ENCODE measurements at regions not wholly inside any gene's neighbourhood (a gene's known extent, or its start where the extent isn't known, plus 50 kb on each side); places are given as distances from the start of the nearest gene placed in this dataset.

DNA sequence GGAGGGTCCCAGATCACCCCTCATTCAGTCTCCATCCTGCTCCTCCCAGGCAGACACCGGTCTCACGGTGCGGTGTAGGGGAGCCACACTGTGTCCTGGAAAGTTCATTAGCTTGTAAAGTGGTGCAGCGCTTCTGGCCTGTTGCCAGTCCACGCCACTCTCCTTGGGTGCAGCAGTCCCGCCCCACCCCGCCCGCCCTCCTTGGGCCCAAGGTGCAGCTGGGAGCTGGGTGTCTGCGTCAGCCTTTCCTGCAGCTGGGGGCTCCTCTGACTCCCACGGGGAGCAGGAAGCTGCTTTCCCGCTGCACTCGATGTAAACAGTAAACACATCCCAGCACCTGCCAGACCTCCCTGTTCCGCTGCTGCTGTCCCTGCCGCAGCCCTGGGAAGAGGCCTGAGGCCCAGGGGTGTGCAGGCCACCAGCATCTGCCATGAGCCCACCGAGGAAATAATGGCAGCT, 53.8 kb upstream of the ASB18 start:
- no peak for DNase-seq (ENCODE audit: low read depth in 2 of 2)

GRCh38 chr2:236318401-236318800, 54.2 kb upstream of the ASB18 start:
- DNase-seq (ENCODE audit: low read depth in 2 of 2), result no peak

GRCh38 chr2:236319036-236319435, 54.8 kb upstream of the ASB18 start:
- no peak for DNase-seq (ENCODE audit: low read depth in 2 of 2)

DNA sequence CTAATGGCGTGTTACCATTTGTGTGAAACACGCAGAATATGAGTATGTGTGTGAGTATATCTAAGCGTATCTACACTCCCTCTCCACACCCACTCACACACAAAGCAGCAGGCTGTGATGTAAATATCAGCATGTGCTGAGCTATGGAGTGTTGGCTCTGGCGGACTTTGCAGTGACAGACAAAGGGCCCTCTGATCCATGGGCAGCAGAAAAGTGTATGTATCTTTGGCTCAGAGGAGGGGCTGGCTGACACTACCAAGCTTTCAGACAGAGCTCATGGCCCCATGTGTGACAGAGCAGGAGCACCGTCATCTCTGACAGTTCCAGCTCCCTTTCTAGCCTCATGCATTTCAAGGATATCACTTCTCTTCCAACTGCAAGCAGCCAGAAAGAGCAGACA, 57.2 kb upstream of the ASB18 start:
- DNase-seq (ENCODE audit: low read depth in 2 of 2), result no peak

DNA sequence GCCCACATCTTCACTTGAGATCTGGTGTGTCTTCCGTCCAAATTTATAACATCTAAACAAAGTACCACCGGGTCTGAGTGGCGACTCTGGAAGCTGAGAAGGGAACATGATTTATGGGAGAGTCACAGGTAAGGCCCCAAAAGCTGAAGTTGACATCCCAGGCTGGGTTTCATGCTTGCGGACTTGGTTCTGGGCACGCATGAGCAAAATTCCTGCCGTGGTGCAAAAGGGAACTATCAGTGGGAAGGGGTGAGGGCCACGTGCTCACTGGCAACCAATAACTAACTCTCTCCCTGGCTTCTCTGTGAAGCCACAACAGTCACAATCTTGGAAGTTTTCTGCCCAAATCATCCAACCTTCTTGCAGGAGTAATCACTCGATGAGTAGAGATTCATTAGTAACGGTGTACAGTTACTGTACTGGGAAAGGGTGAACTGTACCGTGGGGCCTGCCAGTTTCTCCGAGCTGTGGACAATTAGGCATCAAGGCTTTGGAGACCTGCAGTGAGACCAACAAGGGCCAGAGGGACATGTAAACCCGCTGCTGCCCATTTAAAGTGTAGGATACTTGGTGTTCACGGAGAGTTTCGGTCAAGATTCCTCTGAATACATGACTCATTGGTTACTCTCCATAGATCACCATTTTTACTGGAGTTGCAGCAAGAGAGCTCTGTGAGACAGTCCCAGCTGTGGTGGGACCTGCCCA, 69.4 kb upstream of the ASB18 start:
- no peak for DNase-seq (ENCODE audit: low read depth in 2 of 2)

DNA sequence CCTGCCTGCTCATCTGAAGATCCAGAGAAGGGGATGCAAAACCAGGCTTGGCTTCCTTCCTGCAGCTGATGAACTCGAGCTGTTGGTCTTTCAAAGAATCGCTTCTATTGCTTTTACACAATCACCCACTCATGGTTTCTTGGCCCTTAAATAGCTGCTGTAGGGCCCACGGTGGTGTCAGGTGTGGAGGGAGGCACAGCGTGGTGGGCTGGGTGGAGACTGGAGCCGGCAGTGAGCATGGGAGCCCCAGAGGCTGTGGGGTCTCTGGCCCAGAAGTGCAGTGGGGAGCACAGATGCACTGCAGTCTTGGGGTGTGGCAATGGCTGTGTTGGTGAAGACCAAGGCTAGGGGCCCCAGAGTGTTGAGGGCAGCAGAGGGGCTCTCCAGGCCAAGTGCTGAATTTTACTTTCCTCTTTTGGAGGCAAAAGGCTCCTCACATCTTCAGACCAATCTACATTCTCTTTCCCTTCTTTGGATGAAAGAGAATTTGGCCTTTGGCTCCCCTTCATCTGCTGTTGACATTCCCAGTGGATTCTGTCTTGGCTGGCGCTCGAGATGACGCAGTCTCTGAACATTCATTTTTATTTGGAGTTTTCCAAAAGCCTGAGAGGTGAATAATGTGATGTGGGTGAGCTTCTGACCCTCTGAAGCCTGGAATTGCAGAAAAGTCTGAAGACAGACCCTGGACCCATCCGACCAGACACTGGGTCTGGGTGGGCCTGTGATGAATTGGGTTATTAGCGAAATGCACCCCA, 70.1 kb upstream of the ASB18 start:
- DNase-seq (ENCODE audit: low read depth in 2 of 2), result no peak

DNA sequence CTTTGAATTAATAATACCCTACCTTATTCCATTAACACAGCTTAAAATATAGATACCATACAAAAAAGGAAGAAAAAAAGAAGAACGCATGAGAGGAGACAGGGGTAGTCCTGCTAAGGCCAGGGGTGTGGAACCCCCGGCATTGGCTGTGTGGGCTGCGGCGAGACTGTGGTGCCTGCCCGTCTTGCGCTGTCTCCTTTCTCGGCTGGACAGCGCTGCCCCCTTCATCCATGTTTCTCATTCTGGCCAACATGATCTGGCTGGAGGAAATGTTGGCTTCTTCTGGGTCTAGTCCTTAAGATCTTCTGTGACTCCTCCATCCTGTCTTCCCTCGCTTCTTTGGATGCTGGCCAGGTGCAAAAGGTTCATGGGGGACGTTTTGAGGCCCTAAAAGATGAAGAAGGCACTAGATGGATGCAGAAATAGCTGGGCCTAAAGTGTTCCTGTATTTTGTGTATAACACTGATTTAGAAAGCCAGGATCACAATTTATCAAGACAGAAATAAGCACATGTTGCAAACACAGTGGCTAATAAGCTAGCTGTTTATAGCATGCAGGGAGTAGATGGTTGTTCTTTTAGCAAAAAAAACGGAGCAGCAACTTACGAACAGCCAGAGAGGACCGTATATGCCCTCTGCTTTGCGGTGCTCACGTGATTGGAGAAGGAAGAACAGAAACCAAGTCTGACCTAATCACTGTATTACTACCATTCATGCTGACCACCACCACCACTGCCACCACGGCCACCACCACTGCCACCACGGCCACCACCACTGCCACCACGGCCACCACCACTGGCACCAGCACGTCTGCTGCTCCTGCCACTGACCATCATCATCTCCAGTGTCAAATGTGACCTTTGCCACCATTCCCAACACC, 71.7 kb upstream of the ASB18 start:
- DNase-seq (ENCODE audit: low read depth in 2 of 2), result no peak

DNA sequence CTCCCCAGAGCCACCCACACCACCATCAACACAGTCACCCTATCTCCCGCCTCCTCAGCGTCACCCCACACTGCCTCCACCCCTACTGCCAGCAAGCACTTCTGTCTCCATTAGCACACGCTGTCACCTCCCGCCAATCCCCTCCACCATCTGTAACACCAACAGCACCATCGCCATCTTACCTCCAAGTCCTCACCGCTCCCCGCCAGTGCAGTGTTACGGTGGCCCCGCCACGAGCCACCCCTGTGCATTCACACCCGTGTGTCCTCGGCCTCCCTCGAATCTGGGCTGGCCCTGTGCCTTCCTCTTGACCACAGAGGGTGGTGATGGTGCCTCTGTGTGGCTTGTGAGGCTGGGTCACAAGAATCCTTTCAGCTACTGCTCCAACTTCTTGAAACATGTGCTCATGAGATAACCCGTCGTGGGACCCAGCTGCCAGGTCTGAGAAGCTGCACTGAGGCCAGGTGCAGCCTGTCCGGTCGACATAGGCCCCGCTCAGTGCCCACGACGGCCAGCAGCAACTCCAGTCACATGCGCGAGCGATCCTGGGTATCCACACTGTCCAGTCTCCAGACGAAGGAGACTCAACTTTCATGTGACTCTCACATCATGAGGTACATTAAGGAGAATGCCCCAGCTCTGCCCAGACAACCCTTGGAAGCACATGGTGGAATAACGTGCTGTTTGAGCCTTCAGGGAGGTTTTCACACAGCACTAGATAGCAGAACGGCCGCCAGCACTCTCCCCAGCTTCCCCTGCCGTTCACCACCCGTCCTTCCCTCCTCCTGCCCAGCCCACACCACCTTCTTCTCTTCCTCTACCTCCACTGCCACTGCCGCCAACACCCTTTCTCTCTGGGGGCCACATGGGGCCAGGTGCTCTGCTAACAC, 72.6 kb upstream of the ASB18 start:
- DNase-seq (ENCODE audit: low read depth in 2 of 2), result no peak

GRCh38 chr2:236337465-236338325, 73.5 kb upstream of the ASB18 start:
- DNase-seq (ENCODE audit: low read depth in 2 of 2), result no peak

DNA sequence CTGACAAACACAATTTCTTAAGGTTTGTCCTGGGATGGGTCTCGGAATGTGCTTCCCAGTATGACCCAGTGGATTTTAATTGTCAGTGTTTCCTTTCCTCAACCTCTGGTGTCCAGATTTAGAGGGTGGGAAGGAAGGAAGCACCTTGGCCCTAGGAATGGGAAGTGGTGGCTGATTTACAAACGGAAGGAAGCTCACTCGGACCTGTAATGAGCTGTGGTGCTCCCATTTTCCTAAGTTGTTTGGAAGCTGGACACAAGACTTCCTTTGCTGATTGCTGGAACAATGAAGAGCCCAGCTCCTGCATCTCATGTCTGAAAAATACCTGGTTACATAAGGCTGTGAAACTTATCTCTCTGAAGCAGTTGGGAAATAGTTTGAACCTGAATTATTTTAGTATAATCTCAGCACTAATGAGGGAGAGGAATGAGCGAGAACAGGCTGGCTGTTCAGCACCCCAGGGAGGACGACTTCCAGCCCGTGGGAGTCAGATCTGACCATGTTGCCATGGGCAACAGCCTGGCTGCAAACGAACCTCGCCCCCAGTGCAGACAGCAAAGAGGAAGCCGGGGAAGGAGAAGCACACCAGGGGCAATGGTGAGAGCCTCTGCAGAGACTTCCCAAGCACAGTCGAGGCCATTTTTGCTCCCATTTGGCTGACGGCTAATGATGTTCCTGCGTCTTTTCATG, 74.4 kb upstream of the ASB18 start:
- no peak for DNase-seq (ENCODE audit: low read depth in 2 of 2)

GRCh38 chr2:236340251-236340650, 76.0 kb upstream of the ASB18 start:
- no peak for DNase-seq (ENCODE audit: low read depth in 2 of 2)

DNA sequence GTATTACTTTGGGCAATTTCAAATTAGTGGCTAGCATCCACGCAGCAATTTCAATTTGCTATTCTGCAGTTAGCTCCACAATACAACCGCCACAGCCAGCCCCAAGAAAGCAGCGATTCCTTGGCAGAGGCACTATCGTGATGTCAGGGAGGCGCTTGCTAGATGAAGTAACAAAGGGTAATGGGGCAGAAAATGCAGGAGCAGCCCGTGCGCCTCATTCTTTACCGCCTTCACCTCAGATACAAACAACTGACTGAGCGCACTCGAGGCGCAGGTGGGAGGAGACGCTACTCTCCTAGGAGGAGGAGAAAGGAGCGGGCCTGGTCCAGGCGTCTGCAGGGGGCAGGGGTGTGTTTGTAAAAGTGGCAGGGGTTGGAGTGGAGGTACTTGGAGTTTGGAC, 76.9 kb upstream of the ASB18 start:
- no peak for DNase-seq (ENCODE audit: low read depth in 2 of 2)

DNA sequence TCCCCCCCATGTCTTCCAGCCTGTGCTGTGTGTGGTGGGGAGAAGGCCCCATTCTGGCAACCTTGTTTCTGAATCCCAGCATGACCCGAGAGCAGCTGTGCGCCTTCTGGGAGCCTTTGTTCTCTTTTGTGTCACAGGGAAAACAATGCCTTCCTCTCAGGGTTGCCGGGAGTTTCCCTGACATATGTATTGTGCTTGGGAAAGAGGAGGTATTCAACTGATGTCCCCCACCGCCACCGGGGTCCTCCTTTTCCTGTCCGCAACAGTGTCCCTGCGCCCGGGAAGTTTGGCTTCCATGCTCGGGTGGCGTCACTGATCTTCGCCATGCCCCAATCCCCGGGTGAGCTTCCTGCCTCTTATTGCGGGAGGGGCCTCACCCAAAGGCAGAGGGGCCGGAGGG, 77.5 kb upstream of the ASB18 start:
- DNase-seq (ENCODE audit: low read depth in 2 of 2), result no peak

DNA sequence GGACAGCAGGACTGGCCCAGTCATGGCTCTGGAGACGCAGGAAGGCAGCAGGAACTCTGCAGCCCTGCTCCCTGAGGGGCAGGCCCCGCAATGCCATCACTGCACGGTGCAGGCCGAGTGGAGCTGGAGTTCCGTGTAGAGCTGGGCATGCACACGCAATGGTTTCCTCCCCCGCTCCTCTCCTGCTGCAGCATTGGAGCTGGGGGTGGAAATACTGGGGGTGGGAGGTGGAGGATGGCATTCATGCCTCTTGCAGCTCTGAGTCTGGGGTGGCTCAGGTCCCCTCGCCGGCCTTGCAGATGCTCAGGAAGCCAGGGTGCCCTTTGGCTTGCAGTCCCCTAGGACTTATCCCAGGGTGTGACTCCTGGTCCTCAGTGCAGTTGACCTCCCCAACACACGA, 78.3 kb upstream of the ASB18 start:
- DNase-seq (ENCODE audit: low read depth in 2 of 2), result no peak

- DNase-seq (ENCODE audit: low read depth in 2 of 2), result no peak
Observed at GRCh38 chr2:236342951-236343350, 78.7 kb upstream of the ASB18 start.

- no peak for DNase-seq (ENCODE audit: low read depth in 2 of 2)
Observed at GRCh38 chr2:236343400-236344161, 79.4 kb upstream of the ASB18 start.

DNA sequence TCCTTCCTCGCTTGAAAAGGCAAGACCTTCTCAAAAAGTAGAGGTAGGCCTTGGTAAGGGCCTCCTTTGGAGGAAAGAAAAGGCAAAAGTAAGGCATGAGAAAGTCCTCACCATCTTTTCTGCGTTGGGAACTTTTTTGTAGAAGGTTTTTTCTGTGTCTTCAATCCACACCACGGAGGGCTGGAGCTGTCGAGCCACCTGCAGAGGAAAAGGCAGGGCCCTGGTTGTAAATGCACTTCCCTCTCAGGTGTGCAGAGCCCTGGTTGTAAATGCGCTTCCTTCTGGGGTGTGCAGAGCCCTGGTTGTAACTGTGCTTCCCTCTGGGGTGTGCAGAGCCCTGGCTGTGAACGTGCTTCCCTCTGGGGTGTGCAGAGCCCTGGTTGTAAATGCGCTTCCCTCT, 80.2 kb upstream of the ASB18 start:
- DNase-seq (ENCODE audit: low read depth in 2 of 2), result no peak

DNA sequence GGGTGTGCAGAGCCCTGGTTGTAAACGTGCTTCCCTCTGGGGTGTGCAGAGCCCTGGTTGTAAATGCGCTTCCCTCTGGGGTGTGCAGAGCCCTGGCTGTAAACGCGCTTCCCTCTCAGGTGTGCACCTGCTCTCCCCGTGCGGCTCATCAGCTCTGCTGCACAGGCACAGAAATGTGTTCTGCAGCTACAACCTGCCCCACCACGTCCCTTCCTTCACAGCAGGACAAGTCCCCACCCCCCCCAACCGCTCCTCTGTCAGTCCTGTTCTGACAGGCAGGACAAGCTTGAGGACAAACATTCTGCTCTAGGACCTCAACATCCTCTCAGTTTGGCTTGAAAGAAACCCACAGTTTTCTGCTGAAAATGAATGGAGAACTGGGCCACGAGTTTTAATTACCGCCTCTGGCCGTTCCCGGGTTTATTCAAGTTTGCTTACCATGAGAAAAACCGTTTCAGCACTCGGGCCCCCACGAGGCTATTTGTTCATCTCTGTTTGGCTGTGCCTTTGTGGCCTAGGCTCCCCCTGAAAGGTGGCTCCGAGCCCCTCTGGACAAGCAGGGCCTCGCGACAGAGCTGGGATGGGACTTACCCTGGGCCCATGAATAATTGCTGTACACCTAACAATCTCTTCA, 81.0 kb upstream of the ASB18 start:
- no peak for DNase-seq (ENCODE audit: low read depth in 2 of 2)

- no peak for DNase-seq (ENCODE audit: low read depth in 2 of 2)
Observed at GRCh38 chr2:236346366-236346765, 82.2 kb upstream of the ASB18 start.
